SK-N-SH treated with all-trans-retinoic acid at 6 μM for 48 hours (cell line): ENCODE measurements at regions not wholly inside any gene's neighbourhood (a gene's known extent, or its start where the extent isn't known, plus 50 kb on each side); places are given as distances from the start of the nearest gene placed in this dataset.
"Not testable (repeated sequence)": the region's sequence is repeated elsewhere in the genome, so short reads cannot be mapped to it uniquely, and the experiment has no call there.

Experiments used
- ISL1 ChIP-seq: fragments of 250-450 bp; sonication (Bioruptor Pico); IDR thresholded peaks from 2 replicates; pipeline ENCODE4 v2.1.2; 2022; ENCODE audit warnings: mild to moderate bottlenecking, moderate library complexity
- ZNF565 ChIP-seq: fragments of 450-650 bp; formaldehyde crosslinking; conservative IDR thresholded peaks from 2 replicates; pipeline ENCODE4 v1.5.0; 2020; ENCODE audit warnings: low read depth, mild to moderate bottlenecking, moderate library complexity
- ZNF8 ChIP-seq: fragments of 450-650 bp; formaldehyde crosslinking; IDR thresholded peaks from 2 replicates; pipeline ENCODE4 v1.5.0; 2020; ENCODE audit warnings: mild to moderate bottlenecking, moderate library complexity
- TF ChIP-seq, protein P1 (sequence below): fragments of 250-450 bp; sonication (Bioruptor Pico); IDR thresholded peaks from 2 replicates; pipeline ENCODE4 v1.5.1; 2020; ENCODE audit warnings: low read depth, mild to moderate bottlenecking, moderate library complexity
- TF ChIP-seq, protein P2 (sequence below): fragments of 250-450 bp; sonication (Bioruptor Pico); IDR thresholded peaks from 2 replicates; pipeline ENCODE4 v1.5.1; 2021; ENCODE audit warnings: mild to moderate bottlenecking, moderate library complexity

DNA sequence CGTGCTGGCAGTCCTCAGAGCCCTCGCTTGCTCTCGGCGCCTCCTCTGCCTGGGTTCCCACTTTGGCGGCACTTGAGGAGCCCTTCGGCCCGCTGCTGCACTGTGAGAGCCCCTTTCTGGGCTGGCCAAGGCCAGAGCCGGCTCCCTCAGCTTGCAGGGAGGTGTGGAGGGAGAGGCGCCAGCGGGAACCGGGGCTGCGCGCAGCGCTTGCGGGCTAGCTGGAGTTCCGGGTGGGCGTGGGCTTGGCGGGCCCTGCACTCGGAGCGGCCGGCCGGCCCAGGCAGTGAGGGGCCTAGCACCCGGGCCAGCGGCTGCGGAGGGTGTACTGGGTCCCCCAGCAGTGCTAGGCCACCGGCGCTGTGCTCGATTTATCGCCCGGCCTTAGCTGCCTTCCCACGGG lies 124.1 kb upstream of the NT5E start:
- TF ChIP-seq, protein P1, sequence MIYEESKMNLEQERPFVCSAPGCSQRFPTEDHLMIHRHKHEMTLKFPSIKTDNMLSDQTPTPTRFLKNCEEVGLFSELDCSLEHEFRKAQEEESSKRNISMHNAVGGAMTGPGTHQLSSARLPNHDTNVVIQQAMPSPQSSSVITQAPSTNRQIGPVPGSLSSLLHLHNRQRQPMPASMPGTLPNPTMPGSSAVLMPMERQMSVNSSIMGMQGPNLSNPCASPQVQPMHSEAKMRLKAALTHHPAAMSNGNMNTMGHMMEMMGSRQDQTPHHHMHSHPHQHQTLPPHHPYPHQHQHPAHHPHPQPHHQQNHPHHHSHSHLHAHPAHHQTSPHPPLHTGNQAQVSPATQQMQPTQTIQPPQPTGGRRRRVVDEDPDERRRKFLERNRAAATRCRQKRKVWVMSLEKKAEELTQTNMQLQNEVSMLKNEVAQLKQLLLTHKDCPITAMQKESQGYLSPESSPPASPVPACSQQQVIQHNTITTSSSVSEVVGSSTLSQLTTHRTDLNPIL (CRISPR knock-in tag): not testable (repeated sequence)
- TF ChIP-seq, protein P2, sequence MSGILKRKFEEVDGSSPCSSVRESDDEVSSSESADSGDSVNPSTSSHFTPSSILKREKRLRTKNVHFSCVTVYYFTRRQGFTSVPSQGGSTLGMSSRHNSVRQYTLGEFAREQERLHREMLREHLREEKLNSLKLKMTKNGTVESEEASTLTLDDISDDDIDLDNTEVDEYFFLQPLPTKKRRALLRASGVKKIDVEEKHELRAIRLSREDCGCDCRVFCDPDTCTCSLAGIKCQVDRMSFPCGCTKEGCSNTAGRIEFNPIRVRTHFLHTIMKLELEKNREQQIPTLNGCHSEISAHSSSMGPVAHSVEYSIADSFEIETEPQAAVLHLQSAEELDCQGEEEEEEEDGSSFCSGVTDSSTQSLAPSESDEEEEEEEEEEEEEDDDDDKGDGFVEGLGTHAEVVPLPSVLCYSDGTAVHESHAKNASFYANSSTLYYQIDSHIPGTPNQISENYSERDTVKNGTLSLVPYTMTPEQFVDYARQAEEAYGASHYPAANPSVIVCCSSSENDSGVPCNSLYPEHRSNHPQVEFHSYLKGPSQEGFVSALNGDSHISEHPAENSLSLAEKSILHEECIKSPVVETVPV: not testable (repeated sequence)
- TF ChIP-seq ZNF8, ISL1, ZNF565 (CRISPR knock-in tag): not testable (repeated sequence)
